ENCODE measurements at regions not wholly inside any gene's neighbourhood (a gene's known extent, or its start where the extent isn't known, plus 50 kb on each side); places are given as distances from the start of the nearest gene placed in this dataset.

- TF ChIP-seq, protein P1, sequence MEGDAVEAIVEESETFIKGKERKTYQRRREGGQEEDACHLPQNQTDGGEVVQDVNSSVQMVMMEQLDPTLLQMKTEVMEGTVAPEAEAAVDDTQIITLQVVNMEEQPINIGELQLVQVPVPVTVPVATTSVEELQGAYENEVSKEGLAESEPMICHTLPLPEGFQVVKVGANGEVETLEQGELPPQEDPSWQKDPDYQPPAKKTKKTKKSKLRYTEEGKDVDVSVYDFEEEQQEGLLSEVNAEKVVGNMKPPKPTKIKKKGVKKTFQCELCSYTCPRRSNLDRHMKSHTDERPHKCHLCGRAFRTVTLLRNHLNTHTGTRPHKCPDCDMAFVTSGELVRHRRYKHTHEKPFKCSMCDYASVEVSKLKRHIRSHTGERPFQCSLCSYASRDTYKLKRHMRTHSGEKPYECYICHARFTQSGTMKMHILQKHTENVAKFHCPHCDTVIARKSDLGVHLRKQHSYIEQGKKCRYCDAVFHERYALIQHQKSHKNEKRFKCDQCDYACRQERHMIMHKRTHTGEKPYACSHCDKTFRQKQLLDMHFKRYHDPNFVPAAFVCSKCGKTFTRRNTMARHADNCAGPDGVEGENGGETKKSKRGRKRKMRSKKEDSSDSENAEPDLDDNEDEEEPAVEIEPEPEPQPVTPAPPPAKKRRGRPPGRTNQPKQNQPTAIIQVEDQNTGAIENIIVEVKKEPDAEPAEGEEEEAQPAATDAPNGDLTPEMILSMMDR (IDR thresholded peaks at IDR 0.05; ENCODE audit: extremely low read depth, insufficient read depth, missing control alignments) = no peak
- in situ Hi-C loops (cut with MboI; ENCODE audit: low pct_unique_long_range_greater_than_20kb, low sequenced_read_pairs, unreplicated experiment) = no loop called here
- no peak for DNase-seq (ENCODE audit: low spot score)
These were observed 879.4 kb upstream of the TENM4 start for GRCh38 chr11:80320226-80320625.

- in situ Hi-C loops (cut with MboI; ENCODE audit: low pct_unique_long_range_greater_than_20kb, low sequenced_read_pairs, unreplicated experiment) = no loop called here
- no peak for DNase-seq (ENCODE audit: low spot score)
- TF ChIP-seq, protein P1 (IDR thresholded peaks at IDR 0.05; ENCODE audit: extremely low read depth, insufficient read depth, missing control alignments) = no peak
These were observed 876.8 kb upstream of the TENM4 start for GRCh38 chr11:80317612-80318011.

- in situ Hi-C loops (cut with MboI; ENCODE audit: low pct_unique_long_range_greater_than_20kb, low sequenced_read_pairs, unreplicated experiment) = no loop called here
- no peak for DNase-seq (ENCODE audit: low spot score)
- TF ChIP-seq, protein P1 (IDR thresholded peaks at IDR 0.05; ENCODE audit: extremely low read depth, insufficient read depth, missing control alignments) = no peak
These were observed 874.4 kb upstream of the TENM4 start for GRCh38 chr11:80315200-80315599.

GRCh38 chr11:80309301-80309700, 868.5 kb upstream of the TENM4 start:
- TF ChIP-seq, protein P1 (IDR thresholded peaks at IDR 0.05; ENCODE audit: extremely low read depth, insufficient read depth, missing control alignments) = no peak
- no peak for DNase-seq (ENCODE audit: low spot score)
- in situ Hi-C loops (cut with MboI; ENCODE audit: low pct_unique_long_range_greater_than_20kb, low sequenced_read_pairs, unreplicated experiment) = no loop called here

GRCh38 chr11:80307676-80308075, 866.8 kb upstream of the TENM4 start:
- TF ChIP-seq, protein P1 (IDR thresholded peaks at IDR 0.05; ENCODE audit: extremely low read depth, insufficient read depth, missing control alignments) = no peak
- DNase-seq (ENCODE audit: low spot score) = no peak
- in situ Hi-C loops (cut with MboI; ENCODE audit: low pct_unique_long_range_greater_than_20kb, low sequenced_read_pairs, unreplicated experiment) = no loop called here

- in situ Hi-C loops (cut with MboI; ENCODE audit: low pct_unique_long_range_greater_than_20kb, low sequenced_read_pairs, unreplicated experiment) = no loop called here
- TF ChIP-seq, protein P1 (IDR thresholded peaks at IDR 0.05; ENCODE audit: extremely low read depth, insufficient read depth, missing control alignments) = no peak
- DNase-seq (ENCODE audit: low spot score) = no peak
These were observed 857.2 kb upstream of the TENM4 start for GRCh38 chr11:80297858-80298632.

Measured in GM13977 (cell line).